Renal pelvis (tissue), 1 donor: ENCODE measurements at regions not wholly inside any gene's neighbourhood (a gene's known extent, or its start where the extent isn't known, plus 50 kb on each side); places are given as distances from the start of the nearest gene placed in this dataset.

Source experiments
- DNase-seq: peaks from one replicate; pipeline ENCODE4 v3.0.0-alpha.2; 2013

- no peak for DNase-seq
Observed at GRCh38 chr2:49255409-49255971, 101.2 kb upstream of the FSHR start.

GRCh38 chr2:49254401-49254800, 100.1 kb upstream of the FSHR start:
- DNase-seq: no peak

- DNase-seq: no peak
Observed at GRCh38 chr2:49251766-49252165, 97.5 kb upstream of the FSHR start.

- no peak for DNase-seq
Observed at GRCh38 chr2:49251251-49251650, 96.9 kb upstream of the FSHR start.

GRCh38 chr2:49248506-49248905, 94.2 kb upstream of the FSHR start:
- DNase-seq: no peak

GRCh38 chr2:49241991-49242390, 87.7 kb upstream of the FSHR start:
- DNase-seq: no peak

- DNase-seq: no peak
Observed at GRCh38 chr2:49241501-49241900, 87.2 kb upstream of the FSHR start.

- DNase-seq: no peak
Observed at GRCh38 chr2:49240608-49241007, 86.3 kb upstream of the FSHR start.

GRCh38 chr2:49238604-49238960, 84.3 kb upstream of the FSHR start:
- no peak for DNase-seq

- DNase-seq: no peak
Observed at GRCh38 chr2:49237867-49238603, 83.7 kb upstream of the FSHR start.

GRCh38 chr2:49236316-49236715, 82.0 kb upstream of the FSHR start:
- no peak for DNase-seq

- DNase-seq: no peak
Observed at GRCh38 chr2:49226360-49226759, 72.0 kb upstream of the FSHR start.

GRCh38 chr2:49225126-49225525, 70.8 kb upstream of the FSHR start:
- DNase-seq: no peak

- DNase-seq: no peak
Observed at GRCh38 chr2:49224426-49225010, 70.2 kb upstream of the FSHR start.

- no peak for DNase-seq
Observed at GRCh38 chr2:49222975-49223528, 68.7 kb upstream of the FSHR start.

- no peak for DNase-seq
Observed at GRCh38 chr2:49219741-49220140, 65.4 kb upstream of the FSHR start.

GRCh38 chr2:49210191-49210590, 55.9 kb upstream of the FSHR start:
- DNase-seq: no peak

- DNase-seq: no peak
Observed at GRCh38 chr2:49207204-49207603, 52.9 kb upstream of the FSHR start.
